GM18867 (cell line): ENCODE measurements at regions not wholly inside any gene's neighbourhood (a gene's known extent, or its start where the extent isn't known, plus 50 kb on each side); places are given as distances from the start of the nearest gene placed in this dataset.
"Not testable (repeated sequence)": the region's sequence is repeated elsewhere in the genome, so short reads cannot be mapped to it uniquely, and the experiment has no call there.

Source experiments
- ATAC-seq: cut with Tn5 transposase; IDR thresholded peaks from one replicate; pipeline ENCODE4 v1.9.1; 2021; ENCODE audit warnings: mild to moderate bottlenecking, moderate library complexity; ENCODE audit not compliant: unreplicated experiment

DNA sequence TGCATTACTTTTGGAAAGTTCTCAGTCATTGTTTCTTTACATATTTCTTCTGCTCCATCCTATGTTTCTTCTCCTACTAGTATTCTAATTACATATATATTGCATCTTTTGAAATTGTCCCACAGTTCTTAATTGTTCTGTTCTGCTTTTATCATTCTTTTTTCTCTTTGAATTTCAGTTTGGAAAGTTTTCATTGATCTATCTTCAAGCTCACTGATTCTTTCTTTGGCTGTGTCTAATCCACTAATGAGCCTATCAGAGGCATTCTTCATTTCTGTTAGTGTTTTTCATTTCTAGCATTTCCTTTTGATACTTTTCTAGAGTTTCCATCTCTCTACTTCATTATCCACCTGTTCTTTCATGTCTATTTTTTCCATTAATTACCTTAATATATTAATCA lies 159.0 kb upstream of the KCNJ15 start:
- no peak for ATAC-seq

DNA sequence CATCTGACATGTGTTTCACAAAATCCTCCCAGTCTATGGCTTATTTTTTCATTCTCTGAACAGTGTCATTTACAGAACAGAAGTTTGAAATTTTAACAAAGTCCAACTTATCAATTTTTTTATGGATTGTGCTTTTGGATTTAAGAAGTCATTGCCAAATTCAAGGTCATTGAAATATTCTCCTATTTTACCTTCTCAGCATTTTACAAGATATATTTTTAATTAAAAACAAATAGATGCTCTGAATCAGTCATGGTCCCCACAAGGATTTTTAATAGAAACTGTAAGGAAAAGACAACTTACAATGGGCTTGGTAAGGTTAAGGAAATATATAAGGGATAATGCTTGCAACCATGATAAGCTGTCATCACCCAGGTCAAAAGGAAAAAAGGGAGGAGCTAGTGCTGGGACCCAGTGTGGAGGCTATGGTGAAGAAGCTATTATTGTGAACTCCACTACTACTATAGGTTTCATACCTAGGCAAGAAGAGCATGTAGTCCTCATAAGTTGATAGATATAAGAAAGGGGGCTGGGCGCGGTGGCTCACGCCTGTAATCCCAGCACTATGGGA lies 144.5 kb upstream of the KCNJ15 start:
- no peak for ATAC-seq

DNA sequence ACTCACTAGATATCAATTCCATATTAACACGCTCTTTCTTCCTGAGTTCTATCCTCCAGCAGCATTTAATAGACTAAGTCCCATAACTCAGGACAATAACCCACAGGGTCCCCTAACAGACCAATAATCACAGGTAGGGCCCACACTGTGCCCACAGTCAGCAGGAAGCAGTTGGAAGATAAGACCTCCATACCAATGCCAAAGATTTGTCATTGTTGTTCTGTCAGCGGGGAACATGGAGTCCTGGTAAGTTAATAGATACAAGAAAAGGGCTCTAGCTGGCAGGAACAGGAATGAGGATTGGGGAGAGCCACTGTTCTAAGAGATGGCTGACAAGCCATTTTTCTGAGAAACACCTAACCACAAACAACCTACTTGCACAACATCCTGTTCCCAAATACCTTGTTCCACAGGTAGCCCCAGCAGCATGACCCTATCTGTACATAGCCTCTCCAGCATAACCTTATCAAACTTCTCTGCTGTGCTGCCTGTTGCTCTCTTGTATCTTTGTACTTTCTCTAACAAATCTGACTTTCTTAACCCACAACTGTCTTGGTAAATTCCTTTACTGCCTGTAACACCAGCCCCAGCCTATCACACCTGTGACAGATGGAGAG lies 142.0 kb upstream of the KCNJ15 start:
- no peak for ATAC-seq

DNA sequence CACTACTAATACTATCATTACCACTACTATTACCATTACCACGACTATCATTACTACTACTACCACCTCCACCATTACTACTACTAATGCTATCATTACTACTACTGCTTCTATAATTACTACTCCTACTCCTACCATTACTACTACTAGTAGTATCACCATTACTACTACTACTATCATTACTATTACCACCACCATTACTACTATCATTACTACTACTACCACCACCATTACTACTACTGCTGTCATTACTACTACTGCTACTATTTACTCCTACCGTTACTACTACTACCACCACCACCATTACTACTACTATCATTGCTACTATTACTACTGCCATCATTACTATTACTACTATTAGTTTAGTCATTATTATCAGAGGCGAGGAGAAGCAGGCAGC lies 140.9 kb upstream of the KCNJ15 start:
- no peak for ATAC-seq

DNA sequence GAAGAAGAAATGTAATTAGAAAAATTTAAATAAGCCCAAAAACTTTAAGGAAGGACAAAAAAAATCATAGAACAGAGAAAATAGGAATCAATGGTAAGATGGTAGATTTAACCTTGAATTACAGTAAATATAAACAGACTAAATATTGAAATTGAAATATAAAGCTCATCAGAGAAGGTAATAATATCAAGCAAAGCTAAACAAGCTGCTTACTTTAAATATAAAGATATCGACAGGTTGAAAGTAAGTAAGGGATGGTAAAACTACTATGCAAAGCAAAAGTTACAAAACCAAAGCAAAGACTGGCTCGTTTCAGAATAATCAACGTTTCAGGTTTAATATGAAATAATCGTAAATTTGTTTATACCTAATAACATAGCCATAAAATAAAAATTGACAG lies 137.0 kb upstream of the KCNJ15 start:
- ATAC-seq: no peak

DNA sequence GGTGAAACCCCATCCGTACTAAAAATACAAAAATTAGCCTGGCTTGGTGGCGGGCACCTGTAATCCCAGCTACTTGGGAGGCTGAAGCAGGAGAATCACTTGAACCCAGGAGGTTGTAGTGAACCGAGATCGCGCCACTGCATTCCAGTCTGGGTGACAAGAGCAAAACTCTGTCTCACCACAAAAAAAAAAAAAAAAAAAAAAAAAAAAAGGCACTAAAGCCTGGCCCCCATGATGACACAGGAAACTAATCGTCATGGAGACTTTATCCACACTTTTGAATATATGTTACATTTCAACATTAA lies 136.2 kb upstream of the KCNJ15 start:
- not testable (repeated sequence) for ATAC-seq

DNA sequence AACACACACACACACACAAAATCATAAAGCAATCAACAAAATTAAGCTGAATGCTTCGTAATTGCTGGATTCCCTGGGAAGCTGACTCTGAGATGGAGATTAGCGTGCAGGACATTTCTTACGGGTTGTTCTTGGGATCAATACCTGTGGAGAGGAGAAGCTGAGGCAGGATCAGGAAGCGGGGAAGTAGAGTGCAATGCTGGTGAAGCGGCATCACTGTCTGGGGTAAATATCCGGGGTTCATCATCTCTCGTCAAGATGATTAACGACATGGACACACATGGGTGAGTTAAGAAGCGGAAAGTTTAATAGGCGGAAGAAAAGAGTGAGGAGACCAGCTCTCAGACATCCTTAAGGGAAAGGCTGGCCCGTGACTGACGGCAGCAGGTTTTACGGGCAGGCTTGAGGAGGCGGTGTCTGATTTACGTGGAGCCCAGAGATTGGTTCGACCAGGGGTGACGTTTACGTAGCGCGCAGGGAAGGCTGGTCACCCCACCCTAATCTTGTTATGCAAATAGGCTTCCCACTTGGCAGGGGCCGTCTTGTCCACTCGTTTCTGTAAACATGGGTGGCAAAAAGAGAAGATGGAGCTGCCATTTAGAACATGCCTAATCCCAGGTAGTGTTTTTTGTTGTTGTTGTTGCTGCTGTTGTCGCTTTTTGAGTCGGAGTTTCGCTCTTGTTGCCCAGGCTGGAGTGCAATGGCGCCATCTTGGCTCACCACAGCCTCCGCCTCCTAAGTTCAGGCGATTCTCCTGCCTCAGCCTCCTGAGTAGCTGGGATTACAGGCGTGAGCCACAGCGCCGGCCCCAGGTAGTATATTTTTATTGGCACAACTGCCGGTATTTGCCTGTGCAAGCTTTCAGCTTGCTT lies 135.6 kb upstream of the KCNJ15 start:
- no peak for ATAC-seq

DNA sequence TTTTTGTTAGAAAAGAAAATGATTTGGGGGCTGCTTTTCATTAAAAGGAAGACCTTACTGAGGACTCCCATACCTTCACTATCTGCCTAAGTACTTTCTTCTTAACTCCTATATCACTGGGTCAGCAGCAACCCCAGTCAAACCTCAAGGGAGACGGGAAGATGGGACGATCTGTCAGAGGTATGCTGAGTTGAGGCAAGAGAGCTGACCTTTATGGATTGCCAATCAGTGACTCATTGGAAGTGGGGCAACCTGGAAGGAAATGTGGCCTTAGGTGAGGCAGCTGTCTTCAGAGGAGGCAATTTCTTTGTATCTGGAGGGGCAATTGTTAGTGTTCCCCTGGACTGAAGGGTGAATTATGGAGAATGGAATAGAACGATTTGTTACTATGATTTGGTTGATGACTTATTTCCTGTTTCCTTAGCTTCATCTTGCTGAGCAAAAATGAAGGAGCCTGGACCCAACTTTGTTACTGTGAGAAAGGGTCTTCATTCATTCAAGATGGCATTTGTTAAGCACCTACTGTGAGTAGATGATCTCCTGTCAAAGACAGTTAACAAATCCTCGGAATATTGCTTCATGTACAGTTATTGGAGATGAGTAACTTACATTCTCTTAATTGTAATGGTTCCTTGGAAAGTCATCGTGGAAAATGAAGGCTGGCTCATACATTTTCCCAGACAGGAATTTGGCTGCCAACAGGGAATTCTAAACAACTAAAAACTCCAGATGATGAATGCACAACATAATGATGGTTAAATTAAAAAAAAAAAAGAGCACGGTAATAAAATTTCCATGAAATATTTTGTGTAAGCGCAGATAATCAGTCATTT lies 134.7 kb upstream of the KCNJ15 start:
- no peak for ATAC-seq

DNA sequence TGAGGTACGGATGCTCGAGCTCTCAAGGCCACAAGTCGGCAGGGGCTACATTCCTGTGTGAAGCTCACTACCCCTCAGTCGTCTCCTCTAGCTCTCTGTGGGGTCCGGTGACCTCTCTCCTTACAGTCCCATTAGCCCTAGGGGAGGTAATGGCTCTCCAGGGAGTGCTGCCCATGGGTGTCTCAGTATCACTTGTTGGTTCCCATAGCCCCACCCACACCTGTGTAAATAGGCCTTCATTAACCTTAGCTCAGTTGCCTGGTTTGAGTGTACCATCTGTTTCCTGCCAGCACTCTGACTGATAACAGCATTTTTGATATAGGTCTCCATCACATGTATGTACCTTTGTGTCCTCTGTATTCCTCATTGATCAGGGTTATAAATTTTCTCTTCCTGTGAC lies 133.2 kb upstream of the KCNJ15 start:
- ATAC-seq: no peak

DNA sequence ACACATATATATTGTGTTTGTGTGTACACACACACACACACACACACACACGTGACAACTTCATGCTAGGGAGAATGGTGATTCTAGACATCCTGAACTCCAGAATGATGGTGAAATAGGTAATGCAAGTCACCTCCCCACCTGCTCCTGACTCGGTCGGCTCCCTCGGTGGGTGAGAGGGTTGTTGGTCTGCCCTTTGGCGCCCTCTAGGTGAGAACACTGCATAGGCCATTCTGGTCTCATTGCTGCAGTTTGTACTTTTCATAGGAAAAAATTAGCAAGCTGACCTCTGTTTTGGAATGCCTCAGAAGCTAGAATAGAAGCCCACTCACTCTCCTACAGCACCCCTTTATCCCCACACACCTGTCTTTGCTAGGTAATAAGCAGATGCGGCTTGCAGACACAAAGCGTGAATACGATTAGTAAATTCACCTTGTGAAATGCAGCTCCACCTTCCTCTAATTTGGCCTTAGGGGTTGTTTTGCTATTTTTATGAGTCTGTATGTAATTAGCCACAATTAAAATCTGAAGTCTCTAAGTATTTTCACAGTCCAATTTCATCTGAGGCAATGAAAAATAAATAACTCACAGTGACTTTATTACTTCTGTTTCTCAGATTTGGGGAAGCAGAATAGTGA lies 130.0 kb upstream of the KCNJ15 start:
- peak; percentile 75 for ATAC-seq

DNA sequence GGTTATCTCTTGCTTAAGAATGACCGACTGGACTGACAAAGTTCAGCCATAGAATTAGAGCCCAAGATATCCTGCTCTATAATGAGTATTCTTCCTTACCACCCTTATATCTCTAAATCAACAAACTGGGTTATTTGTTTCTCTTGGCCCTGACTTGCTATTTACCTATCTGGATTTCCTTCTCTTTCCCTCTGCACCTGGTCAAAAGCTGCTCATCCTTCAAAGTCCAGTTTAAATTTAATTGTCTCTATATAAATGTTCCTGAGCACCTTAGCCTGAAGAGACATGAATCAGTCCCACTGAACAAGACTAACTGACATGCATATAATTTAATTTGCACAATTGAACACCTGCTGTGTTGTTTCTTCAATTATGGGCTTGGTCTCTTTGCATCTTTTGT lies 127.1 kb upstream of the KCNJ15 start:
- ATAC-seq: no peak

DNA sequence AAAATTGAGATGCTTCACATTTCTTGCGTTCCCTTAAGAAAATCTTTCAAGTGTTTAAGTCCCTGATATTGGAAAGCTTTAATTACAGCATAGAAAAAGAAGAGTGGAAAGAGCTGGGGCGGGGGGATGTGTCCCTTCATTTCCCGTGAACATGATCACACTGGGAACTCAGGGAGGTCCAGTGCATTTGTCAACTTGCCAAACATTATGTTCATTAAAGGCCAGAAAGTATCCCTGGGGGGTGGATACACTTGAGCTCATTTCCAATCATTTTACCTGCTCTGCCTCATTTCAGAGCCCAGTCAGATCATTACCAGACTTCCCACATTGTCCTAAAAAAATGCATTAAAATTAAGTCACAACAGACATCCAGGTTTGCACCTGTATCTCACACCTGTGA lies 123.6 kb upstream of the KCNJ15 start:
- ATAC-seq: no peak

DNA sequence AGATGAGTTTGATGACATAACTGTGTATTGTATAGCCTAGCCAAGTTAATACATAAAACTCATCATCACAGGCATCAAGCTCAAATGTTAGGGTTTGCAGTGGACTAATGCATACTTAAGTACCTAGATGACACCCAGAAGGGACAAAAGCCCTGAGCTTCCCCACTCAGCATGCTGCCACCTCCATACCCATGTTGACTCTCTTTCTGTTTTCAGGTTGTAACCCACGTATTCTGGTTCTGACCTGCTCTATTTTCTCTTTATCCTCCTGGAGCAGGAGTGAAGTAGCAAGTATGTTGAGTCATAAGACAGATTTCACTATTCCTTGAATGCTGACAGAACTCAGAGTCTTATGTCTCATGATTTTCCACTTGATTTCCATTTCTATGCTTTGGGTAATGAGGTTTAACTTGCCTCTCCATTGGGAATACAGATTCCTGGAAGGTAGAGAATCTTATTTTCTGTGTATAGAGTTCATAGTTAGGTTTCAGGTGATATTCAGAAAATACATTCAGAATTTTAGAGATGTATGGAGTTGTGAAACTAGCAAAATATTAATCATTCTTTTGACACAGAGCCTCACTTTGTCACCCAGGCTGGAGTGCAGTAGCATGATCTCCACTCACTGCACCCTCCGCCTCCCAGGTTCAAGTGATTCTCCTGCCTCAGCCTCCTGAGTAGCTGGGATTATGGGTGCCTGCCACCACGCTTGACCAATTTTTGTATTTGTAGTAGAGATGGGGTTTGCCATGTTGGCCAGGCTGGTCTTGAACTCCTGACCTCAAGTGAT lies 122.5 kb upstream of the KCNJ15 start:
- no peak for ATAC-seq

DNA sequence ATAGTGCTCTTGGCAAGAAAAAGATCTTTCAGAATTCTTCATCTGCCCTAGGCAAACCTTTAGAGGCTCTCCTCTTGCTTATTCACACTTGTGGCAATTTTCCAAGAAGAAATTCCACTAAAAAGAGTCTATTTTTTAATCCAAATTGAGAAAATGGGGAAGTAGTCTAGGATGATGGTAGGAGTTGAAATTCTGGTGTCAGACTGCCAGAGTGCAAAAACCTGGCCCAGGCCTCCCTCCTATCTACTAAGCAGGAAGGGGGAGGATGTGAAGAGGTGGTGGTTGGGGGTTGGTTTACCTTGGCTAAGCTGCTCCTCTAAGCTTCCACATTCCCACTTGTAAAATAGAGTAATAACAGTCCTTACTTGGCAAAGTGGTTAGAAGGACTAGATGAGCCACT lies 120.6 kb upstream of the KCNJ15 start:
- no peak for ATAC-seq

DNA sequence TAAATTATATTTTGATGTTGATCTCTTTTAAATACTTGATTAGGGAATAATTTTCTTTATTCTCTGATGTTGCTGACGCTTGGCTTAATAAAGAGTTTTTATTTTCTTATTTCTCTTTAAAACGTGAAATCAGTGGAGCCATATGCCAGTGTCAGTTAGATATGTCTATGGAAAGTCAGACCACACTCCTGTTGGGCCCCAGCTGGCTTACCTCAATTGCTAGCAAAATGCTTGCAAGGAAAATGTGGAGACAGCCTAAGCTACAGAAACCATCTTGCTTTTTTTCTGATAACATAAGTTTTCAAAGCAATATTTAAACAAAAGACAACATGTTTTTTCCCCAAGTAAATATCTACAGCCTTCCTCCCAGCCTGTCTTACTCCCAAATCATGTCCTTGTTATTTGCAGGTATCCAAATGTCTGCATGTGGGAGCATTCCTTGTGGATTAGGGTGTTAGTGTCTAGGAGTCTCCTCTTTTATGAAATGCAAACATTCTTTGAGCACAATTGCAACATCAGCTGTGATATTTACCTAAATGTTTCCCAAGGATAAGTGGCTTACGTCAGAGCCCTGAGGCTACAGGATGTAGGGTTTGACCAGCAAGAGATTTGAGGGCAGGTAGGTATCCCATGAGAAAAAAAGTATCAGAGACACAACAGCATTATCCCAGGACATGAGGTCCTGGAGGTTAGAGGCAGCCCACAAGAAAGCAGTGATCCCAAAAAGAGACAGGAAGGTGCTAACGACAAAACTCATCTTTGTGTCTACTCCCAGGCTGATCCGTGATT lies 117.2 kb upstream of the KCNJ15 start:
- ATAC-seq: no peak

DNA sequence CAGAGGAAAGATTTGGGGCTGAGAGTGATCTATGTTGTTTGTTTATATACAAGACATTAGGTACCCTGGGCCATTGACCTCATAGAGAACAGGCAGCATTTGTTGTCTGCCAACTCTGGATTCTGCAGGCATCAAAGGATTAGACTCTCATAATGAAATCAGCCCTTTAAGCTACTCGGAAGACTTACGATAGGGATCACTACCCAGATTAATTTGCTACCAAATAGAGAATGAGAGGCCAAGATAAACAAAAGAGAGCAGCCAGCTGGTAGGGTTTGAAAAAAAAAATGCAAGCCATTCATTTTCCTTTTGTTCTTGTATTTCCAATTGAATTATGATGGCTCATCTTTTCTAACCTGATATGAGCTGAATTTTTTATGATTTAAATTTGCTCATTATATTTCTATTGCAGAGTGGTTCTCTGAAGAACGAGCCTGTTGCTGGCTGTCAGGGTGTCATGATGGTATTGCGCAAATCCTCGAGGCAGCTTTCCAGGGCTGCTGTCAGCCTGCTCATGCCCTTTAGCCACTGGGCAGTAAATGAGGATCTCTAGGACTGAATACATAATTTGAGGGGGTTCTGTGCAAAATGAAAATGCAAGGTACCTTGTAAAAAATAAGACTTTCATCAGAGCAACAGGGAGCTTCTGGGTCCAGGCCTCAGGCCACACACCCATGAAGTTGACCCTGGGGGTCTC lies 116.4 kb upstream of the KCNJ15 start:
- no peak for ATAC-seq

DNA sequence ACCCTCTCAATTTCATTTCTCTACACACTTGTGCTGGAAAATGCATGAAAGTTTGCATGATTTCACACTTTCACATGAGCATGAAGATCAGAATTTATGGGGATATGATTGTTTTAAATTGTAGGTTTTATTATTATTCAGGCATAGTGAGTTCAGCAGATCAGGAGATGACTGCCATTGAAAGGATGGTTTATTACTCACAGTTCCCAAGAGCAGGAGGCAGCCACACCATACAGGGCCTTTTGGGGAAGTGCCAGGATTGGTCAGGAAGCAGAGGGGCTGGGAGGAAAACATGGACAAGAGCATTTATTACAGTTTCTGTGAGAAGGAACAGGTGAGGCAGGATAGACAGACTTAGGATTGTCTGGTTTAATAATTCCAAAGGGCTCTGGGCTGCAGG lies 114.6 kb upstream of the KCNJ15 start:
- no peak for ATAC-seq

DNA sequence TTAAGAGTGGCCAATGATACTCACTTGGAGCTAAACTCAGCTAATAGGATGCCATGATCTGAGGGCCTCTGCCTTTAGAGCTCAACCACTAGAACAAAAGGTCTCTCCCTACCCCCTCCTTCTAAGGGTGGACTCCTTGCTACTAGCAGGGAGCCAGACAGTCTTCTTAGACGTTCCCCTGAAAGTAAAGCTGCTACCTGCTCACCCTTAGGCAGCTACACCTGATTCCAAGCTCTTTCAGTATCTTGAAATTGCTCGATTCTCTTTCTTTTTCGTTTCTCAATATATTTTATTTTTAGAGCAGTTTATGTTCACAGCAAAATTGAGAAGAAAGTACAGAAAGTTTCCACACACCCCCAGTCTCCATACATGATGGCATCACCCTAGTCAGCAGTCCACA lies 112.6 kb upstream of the KCNJ15 start:
- no peak for ATAC-seq

DNA sequence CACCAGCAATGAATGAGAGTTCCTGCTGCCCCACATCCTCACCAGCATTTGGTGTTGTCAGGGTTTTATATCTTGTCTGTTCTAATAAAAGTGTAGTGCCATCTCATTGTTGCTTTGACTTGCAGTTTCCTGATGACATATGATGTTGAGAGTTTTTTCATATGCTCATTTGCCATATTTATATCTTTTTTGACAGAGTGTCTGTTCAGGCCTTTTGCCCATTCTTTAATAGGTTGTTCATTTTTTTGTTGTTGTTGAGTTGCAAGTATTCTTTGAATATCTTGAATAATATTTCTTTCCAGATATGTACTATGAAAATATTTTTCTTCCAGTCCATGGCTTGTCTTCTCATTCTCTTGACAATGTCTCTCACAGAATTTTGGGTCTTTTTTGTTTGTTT lies 111.7 kb upstream of the KCNJ15 start:
- ATAC-seq: no peak
